Body of pancreas (tissue), 4 donors: ENCODE measurements at regions not wholly inside any gene's neighbourhood (a gene's known extent, or its start where the extent isn't known, plus 50 kb on each side); places are given as distances from the start of the nearest gene placed in this dataset.

ENCODE experiments used
- ATAC-seq: fragments of 150-250 bp; one replicate; pipeline ENCODE4 v1.9.1; 2016
- DNase-seq, 4 donors: peaks; one replicate each; pipeline ENCODE4 v3.0.0-alpha.2; 2019
- H3K27ac ChIP-seq, 4 donors: fragments of 200-600 bp; sonication (generic); 1 replicate in 3 of 4; 2 replicates in 1 of 4; pipeline versions ENCODE4 v1.5.1 to v1.6.1; 2016 to 2019; ENCODE audit warnings: mild to moderate bottlenecking in 1 of 4, mixed read lengths in 1 of 4, moderate library complexity in 1 of 4
- H3K27me3 ChIP-seq, 2 donors: fragments of 200-600 bp; sonication (generic); one replicate each; pipeline ENCODE4 v1.6.0; 2016; ENCODE audit warnings: mild to moderate bottlenecking in 1 of 2
- H3K36me3 ChIP-seq, 2 donors: fragments of 200-600 bp; sonication (generic); replicated peaks in 1 of 2; 2 replicates each; pipeline ENCODE4 v1.5.1; 2016; ENCODE audit warnings: low read depth in 2 of 2; ENCODE audit not compliant: insufficient read depth in 1 of 2
- H3K4me1 ChIP-seq: fragments of 200-600 bp; sonication (generic); one replicate; pipeline ENCODE4 v1.6.0; 2016
- H3K4me3 ChIP-seq, 2 donors: fragments of 200-600 bp; sonication (generic); 1 replicate in 1 of 2; 2 replicates in 1 of 2; pipeline ENCODE4 v1.5.1; 2016 to 2019
- H3K9me3 ChIP-seq, 3 donors: fragments of 200-600 bp; sonication (generic); 1 replicate in 2 of 3; 2 replicates in 1 of 3; pipeline ENCODE4 v1.5.1; 2016
- POLR2A ChIP-seq, 3 donors: fragments of 450-650 bp; IDR thresholded peaks; one replicate each; pipeline ENCODE4 v1.6.1; 2016; ENCODE audit warnings: antibody characterized with exemption in 3 of 3, mild to moderate bottlenecking in 2 of 3
- WGBS, 2 donors: methylation state at CpG; one replicate each; pipeline ENCODE4 v1.1.5; 2017; 5-methylcytosine and 5-hydroxymethylcytosine counted together
- intact Hi-C: fragments of 100-400 bp; cut with DNase I; formaldehyde crosslinking; loops from one replicate; pipeline ENCODE4 v1.15.1; 2023
- TF ChIP-seq, protein P1 (sequence below), 7 experiments: fragments of 450-650 bp in 4 of 7; fragments of 200-600 bp in 3 of 7; sonication (generic) in 3 of 7; IDR thresholded peaks; one replicate each; pipeline ENCODE4 v1.5.1; 2016 to 2019; ENCODE audit warnings: antibody characterized with exemption in 7 of 7

DNA sequence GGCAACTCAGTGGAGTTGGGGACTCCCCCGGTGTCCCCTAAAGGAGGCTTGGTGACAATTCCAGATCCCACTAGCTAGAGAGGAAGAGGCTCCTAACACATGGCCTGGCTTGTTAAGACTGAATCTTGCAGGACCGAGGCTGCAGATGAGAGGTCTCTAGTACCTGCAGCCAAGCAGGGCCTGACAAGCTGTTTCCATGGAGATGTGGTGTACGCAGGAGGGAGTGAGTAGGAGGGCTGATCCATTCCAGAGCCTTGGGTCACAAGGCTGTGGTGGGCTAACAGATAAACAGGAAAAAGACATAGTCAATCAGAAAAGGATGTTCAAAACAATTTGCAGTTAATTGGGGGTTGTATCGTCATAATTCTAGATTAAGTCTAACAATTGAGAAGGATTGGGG is 77.3 kb upstream of the MKLN1 start:
- WGBS, 2 donors: 57 to 72% methylated on average over 4 of the region's 4 CpGs
- Histone ChIP-seq H3K36me3 (no peaks in the 10 kb centered on the region), H3K27me3 (no peaks in the 10 kb centered on the region), H3K9me3 (peaks cover 0 to 2% (median 0%) of the 10 kb centered on the region in 3 donors), H3K4me1 (no peaks in the 10 kb centered on the region), H3K4me3 (no peak overlapping the region), H3K27ac (no peak overlapping the region)
- DNase-seq (no peak), ATAC-seq (no peak)
- intact Hi-C loops: no loop called here
- TF ChIP-seq, protein P1, sequence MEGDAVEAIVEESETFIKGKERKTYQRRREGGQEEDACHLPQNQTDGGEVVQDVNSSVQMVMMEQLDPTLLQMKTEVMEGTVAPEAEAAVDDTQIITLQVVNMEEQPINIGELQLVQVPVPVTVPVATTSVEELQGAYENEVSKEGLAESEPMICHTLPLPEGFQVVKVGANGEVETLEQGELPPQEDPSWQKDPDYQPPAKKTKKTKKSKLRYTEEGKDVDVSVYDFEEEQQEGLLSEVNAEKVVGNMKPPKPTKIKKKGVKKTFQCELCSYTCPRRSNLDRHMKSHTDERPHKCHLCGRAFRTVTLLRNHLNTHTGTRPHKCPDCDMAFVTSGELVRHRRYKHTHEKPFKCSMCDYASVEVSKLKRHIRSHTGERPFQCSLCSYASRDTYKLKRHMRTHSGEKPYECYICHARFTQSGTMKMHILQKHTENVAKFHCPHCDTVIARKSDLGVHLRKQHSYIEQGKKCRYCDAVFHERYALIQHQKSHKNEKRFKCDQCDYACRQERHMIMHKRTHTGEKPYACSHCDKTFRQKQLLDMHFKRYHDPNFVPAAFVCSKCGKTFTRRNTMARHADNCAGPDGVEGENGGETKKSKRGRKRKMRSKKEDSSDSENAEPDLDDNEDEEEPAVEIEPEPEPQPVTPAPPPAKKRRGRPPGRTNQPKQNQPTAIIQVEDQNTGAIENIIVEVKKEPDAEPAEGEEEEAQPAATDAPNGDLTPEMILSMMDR (IDR thresholded peaks at IDR 0.05): no peak
- no peak for TF ChIP-seq POLR2A (IDR thresholded peaks at IDR 0.05)

GRCh38 chr7:131251371-131251770 is 76.3 kb upstream of the MKLN1 start:
- no peaks in the 10 kb centered on the region for H3K4me1 ChIP-seq
- DNase-seq: no peak

DNA sequence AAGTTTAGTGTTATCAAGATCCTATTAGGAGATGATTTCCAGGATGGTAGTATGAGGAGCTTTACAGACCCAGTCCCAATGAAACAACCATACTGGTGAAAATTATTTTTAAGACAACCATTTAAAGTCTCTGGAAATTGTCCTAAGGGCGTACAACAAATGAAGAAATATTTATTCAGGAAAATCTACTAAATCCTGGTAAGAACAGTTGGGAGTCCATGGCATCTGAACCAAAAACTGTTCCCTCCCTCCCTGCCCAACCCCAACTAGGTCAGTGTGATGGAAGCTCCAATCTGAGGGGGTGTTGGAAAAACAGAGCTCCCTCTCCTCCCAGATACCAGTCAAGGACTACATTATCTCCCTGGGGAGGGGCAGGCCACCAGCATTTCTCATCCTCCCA is 74.7 kb upstream of the MKLN1 start:
- intact Hi-C loops: no loop called here
- Histone ChIP-seq H3K4me1 (no peaks in the 10 kb centered on the region), H3K36me3 (no peaks in the 10 kb centered on the region), H3K27ac (no peak overlapping the region), H3K9me3 (peaks cover 0 to 5% (median 0%) of the 10 kb centered on the region in 3 donors), H3K27me3 (no peaks in the 10 kb centered on the region), H3K4me3 (no peak overlapping the region)
- TF ChIP-seq POLR2A (IDR thresholded peaks at IDR 0.05): no peak
- TF ChIP-seq, protein P1 (IDR thresholded peaks at IDR 0.05): no peak
- 79 to 85% methylated on average over 1 of the region's 1 CpG for WGBS, 2 donors
- DNase-seq: no peak
- no peak for ATAC-seq

More at GRCh38 chr7:131251371-131251770, 76.3 kb upstream of the MKLN1 start:
- WGBS, 2 donors: 95 to 98% methylated on average over 2 of the region's 2 CpGs
- peaks cover 0 to 5% (median 0%) of the 10 kb centered on the region in 3 donors for H3K9me3 ChIP-seq
- H3K36me3 ChIP-seq: no peaks in the 10 kb centered on the region
- H3K27ac ChIP-seq: no peak overlapping the region
- intact Hi-C loops: no loop called here
- TF ChIP-seq, protein P1 (IDR thresholded peaks at IDR 0.05): no peak
- no peak for TF ChIP-seq POLR2A (IDR thresholded peaks at IDR 0.05)
- H3K27me3 ChIP-seq: no peaks in the 10 kb centered on the region
- ATAC-seq: no peak
- no peak overlapping the region for H3K4me3 ChIP-seq

DNA sequence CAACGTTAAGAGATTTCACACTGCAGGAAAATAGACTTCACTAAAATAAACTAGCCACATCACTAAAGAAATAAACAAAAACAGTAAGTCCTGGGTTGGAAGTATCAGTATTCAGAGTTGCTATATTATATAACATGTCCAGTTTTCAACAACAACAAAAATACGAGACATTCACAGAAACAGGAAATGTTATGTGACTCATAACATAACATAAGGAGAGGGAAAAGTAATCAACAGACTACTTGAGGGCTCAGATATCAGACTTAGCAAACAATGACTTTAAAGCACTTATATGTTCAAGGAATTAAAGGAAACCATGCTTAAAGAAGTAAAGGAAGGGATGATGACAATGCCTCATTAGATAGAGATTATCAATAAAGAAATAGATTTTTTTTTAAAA is 73.5 kb upstream of the MKLN1 start:
- WGBS, 2 donors: 45 to 58% methylated on average over 2 of the region's 2 CpGs
- TF ChIP-seq, protein P1 (IDR thresholded peaks at IDR 0.05): no peak
- TF ChIP-seq POLR2A (IDR thresholded peaks at IDR 0.05): no peak
- no peak for ATAC-seq

DNA sequence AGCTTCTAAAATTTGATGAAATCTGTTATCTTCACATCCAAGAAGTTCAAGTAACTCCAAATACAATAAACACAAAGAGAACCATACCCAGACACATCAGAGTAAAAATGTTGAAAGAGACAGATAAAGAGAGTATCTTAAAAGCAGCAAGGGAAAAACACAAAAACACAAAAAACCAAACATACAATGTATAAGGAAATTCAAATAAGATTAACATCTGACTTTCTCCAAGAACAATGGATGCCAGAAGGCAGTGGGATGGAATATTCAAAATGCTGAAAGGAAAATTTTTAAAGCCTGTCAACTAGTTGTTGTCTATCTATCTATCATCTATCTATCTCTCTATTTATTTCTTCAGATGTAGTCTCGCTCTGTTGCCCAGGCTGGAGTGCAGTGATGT is 72.4 kb upstream of the MKLN1 start:
- intact Hi-C loops: no loop called here
- Histone ChIP-seq H3K4me1 (no peaks in the 10 kb centered on the region), H3K27ac (no peak overlapping the region), H3K9me3 (peaks cover 0 to 5% (median 0%) of the 10 kb centered on the region in 3 donors), H3K36me3 (no peaks in the 10 kb centered on the region), H3K27me3 (no peaks in the 10 kb centered on the region), H3K4me3 (no peak overlapping the region)
- no peak for DNase-seq
- no peak for ATAC-seq
- no peak for TF ChIP-seq POLR2A (IDR thresholded peaks at IDR 0.05)
- TF ChIP-seq, protein P1 (IDR thresholded peaks at IDR 0.05): no peak
- 87 to 96% methylated on average over 1 of the region's 1 CpG for WGBS, 2 donors

More for the DNA sequence above, 73.5 kb upstream of the MKLN1 start:
- no peak for DNase-seq
- intact Hi-C loops: no loop called here
- no peak overlapping the region for H3K27ac ChIP-seq
- peaks cover 0 to 5% (median 0%) of the 10 kb centered on the region in 3 donors for H3K9me3 ChIP-seq
- H3K36me3 ChIP-seq: no peaks in the 10 kb centered on the region
- H3K4me3 ChIP-seq: no peak overlapping the region
- no peaks in the 10 kb centered on the region for H3K27me3 ChIP-seq
- H3K4me1 ChIP-seq: no peaks in the 10 kb centered on the region
